ENCODE measurements at regions not wholly inside any gene's neighbourhood (a gene's known extent, or its start where the extent isn't known, plus 50 kb on each side); places are given as distances from the start of the nearest gene placed in this dataset.

DNA sequence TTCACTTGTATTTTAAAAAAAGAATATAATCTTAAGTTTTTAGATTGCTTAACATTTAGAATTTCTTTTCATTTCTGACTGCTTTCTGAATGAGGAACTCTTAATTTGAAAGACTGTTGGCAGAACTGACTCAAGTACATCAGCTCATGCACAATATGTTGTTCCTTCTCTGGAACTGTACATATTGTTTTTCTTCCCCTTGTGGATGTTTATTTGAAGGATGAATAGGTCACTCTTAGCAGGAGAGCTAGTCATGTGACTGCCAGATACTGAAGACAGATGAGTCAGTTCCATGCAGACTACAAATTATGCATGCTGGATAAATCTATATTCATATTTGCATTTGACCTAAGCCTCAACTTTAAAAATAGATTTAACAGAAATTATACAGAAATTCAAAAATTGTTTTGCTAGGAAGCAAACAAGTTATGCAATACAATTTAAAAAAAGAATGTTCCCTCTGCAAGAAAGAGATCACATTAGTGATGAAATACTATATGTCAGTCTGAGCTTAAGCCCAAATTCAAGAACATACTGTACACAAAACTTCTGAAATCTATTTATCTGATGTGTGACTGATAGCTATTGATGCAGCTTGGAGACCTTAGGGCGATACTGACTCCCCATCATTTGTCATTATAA is 1274.9 kb upstream of the GJE1 start:
- no peak for DNase-seq

DNA sequence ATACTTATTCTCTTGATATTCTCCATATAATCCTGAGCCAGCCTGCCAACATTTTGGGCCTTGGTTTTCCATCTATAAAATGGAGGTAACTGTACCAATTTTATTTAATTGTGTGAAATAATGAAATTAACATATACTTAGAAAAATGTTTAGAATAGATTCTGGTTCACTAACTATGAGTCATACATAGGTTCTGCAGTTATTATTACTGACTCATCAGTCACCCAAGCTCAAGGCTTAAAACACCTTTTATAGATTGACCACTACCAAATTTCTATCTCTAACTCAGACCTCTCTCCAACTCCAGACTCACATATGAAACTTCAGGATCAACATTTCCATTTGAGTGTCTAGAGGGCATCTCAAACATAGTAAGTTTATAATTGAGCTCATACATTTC is 1277.2 kb upstream of the GJE1 start:
- no peak for DNase-seq

GRCh38 chr6:140854318-140854717 is 1278.4 kb upstream of the GJE1 start:
- DNase-seq: no peak

DNA sequence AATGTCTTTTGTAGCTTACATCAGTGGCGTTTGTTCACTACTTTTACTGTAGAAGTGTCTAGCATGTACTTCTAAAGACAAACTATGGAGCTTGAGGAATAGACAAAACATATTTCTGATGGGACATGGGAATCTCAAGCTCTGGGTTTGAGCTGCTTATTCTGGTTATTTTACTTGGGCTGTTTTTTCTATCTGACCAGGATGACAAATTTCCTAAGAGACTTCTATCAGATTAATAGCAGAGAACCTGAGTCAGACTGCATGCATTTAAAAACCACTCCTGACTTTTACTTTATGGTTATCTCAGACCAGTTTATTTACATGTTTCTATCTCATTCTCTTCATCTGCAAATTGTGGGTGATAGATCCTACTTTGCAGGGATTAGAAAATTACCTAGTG is 1282.3 kb upstream of the GJE1 start:
- no peak for DNase-seq

DNA sequence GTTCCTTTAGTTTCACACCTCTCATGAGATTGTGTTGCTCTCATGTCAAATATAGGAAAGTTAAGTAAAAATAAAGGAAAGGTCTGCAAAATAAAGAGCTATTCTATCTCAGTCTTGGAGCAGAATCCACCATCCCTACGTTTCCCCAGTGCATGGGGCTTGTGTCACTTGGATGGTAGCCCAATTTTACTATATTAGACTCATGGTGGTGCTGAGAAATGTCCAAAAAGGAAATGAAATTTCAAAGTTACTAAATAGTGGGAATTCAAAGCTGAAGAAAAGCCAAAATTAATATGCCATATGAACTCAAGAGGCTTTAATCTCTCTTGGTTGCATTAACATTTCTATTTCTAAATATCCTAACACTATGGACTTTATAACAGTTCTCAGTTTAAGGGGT is 1283.3 kb upstream of the GJE1 start:
- no peak for DNase-seq

DNA sequence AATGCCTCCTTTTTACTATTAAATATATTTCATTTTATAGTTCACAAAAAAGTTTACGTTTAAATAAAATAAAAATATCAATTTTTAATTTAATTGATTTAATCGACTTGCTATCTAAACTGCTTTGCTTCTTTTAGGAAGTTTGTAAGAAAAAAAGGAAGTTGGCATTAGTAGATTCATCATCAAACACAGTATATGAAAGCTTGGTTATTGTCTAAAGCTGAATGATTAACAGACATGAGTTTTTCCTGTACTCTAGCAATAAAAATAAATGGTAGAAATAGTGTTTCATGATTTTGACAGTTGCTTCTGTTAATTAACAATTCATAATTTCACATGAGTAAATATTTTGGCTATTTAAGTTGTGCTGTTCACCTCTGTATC is 1285.5 kb upstream of the GJE1 start:
- DNase-seq: no peak

- no peak for DNase-seq
Observed at GRCh38 chr6:140846503-140847261, 1286.0 kb upstream of the GJE1 start.

GRCh38 chr6:140845701-140846100 is 1287.0 kb upstream of the GJE1 start:
- DNase-seq: no peak

DNA sequence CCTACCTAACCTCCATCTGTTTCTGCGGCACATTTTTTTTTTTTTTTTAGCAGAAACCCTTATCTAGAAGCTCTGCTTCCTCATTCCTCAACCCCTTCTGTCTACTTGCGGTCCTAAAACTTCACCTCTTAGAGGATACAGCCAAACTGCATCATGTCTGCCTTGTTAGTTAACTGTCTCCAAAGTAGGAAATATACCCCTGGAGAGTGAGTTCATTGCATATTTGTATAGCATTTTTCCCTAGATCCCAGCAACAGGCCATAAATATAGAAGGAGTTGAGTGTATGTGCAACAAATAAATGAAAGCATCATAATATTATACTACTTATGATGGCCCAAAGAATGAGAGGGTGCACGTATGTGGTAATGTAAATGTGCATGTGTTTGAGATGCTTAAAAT is 1288.6 kb upstream of the GJE1 start:
- no peak for DNase-seq

GRCh38 chr6:140833408-140833807 is 1299.3 kb upstream of the GJE1 start:
- DNase-seq: no peak

GRCh38 chr6:140830666-140831065 is 1302.1 kb upstream of the GJE1 start:
- no peak for DNase-seq

- no peak for DNase-seq
Observed at GRCh38 chr6:140828856-140829255, 1303.9 kb upstream of the GJE1 start.

GRCh38 chr6:140827593-140827992 is 1305.1 kb upstream of the GJE1 start:
- no peak for DNase-seq

GRCh38 chr6:140825731-140826130 is 1307.0 kb upstream of the GJE1 start:
- DNase-seq: no peak

GRCh38 chr6:140824595-140824994 is 1308.1 kb upstream of the GJE1 start:
- DNase-seq: no peak

GRCh38 chr6:140821196-140821595 is 1311.5 kb upstream of the GJE1 start:
- DNase-seq: no peak

DNA sequence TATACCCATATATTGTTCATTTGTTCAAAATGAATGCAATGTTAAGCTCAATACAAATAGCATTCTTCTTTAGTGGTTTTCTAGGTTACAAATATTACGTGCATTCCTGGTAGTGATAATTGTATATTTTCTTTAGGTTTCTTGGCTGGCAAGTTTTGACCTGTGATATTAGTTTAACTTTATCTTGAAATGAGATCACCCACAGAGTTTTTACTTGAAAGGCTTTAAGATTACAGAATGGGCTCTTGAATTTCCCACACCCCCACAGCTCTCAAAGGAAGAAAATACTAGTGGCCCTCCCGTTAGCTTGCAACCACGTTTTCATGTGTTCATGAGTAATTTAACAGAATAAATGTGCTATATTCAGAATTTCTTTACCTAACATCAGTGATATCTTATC is 1315.5 kb upstream of the GJE1 start:
- DNase-seq: no peak

GRCh38 chr6:140816681-140817080 is 1316.0 kb upstream of the GJE1 start:
- no peak for DNase-seq

GRCh38 chr6:140812636-140813035 is 1320.1 kb upstream of the GJE1 start:
- DNase-seq: no peak

GRCh38 chr6:140811642-140812041 is 1321.1 kb upstream of the GJE1 start:
- no peak for DNase-seq

- no peak for DNase-seq
Observed at GRCh38 chr6:140809694-140810101, 1323.0 kb upstream of the GJE1 start.

DNA sequence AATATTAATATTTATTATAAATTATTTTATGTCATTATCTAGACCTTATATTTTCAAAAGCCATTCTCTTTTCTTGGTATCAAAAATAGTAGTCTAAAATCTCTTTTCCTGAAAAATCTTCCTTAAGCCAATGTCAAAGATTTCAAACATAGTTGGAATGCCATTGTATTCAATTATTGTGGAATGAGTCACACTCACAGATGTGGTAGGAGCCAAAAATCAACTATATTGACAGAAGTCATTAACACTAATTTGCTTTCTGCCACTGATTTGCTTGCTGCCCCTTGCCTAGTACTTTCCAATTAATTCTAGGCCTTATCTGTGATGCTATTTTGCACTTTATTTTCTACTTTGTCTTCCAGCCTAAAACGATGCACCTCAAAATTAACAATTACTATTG is 1326.3 kb upstream of the GJE1 start:
- no peak for DNase-seq

- DNase-seq: no peak
Observed at GRCh38 chr6:140794544-140794943, 1338.2 kb upstream of the GJE1 start.

- no peak for DNase-seq
Observed at GRCh38 chr6:140790109-140790508, 1342.6 kb upstream of the GJE1 start.

DNA sequence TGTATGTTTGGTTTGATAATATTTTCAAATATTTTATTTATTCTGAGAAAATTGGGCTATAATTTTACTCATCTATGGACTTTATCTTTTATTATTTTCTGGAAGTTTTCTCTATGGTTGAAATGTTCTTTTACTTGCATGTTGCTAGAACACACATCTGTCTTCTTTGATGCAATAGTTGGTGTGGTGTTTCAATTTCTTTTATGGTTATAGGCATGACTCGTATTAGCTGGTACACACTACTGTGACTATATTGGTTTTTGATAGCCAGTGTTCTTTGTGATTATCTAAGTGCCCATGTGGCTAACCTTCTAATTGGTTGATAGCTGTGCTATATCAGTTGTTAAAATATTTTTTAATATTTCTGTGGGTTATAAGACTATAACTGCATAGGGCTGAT is 1343.3 kb upstream of the GJE1 start:
- no peak for DNase-seq
